Heart left ventricle (tissue), 13 donors: ENCODE measurements at regions not wholly inside any gene's neighbourhood (a gene's known extent, or its start where the extent isn't known, plus 50 kb on each side); places are given as distances from the start of the nearest gene placed in this dataset.

ENCODE experiments used
- CTCF ChIP-seq, 12 donors: fragments of 200-600 bp; sonication (generic) in 4 of 12; IDR thresholded peaks; one replicate each; pipeline versions ENCODE4 v1.5.0 to v1.8.0; 2018 to 2022; ENCODE audit warnings: antibody characterized with exemption in 12 of 12, mild to moderate bottlenecking in 5 of 12
- POLR2A ChIP-seq, 2 donors: fragments of 450-650 bp; IDR thresholded peaks; one replicate each; pipeline ENCODE4 v1.6.1; 2017; ENCODE audit warnings: antibody characterized with exemption in 2 of 2, mild to moderate bottlenecking in 2 of 2, moderate library complexity in 2 of 2
- donor health status: ischemic (EF 13 %, LVEDD 7.1; RV severe dilation, severe dysfunction).
- donor health status: DM: no; HTN: yes; CAD: no.
- donor health status: DM: no; HTN: no; CAD: no.
- donor health status: ischemic (EF 25% LVEDD 6.9; RV normal size, moderate dysfunction).
- donor health status: ischemic (EF 25% LVEDD 5.7; RV mildly dilated, moderate dysfunction).
- donor health status: ischemic (EF 35%, LVEDD 5.7; RV mildly dilated, moderate dysfunction).
- donor health status: nonischemic (EF 11% LVEDD 7.7; RV severe dilation, severe dysfunction).
- donor health status: DM: yes; HTN: yes; CAD: no.
- donor health status: PGD.
- donor health status: ischemic (EF 29% LVEDD 5.4; RV normal size, mild dysfunction).
- donor health status: nonischemic (EF 23%, LVEDD 6.1; RV moderate dilation, normal function).

- TF ChIP-seq POLR2A (IDR thresholded peaks at IDR 0.05): no peak
- no peak for TF ChIP-seq CTCF (IDR thresholded peaks at IDR 0.05)
Measured at GRCh38 chr4:17132226-17132625, 233.8 kb upstream of the LDB2 start.
